Stimulated activated CD4-positive, alpha-beta T cell treated with anti-CD3 and anti-CD28 coated beads, Interleukin-4, amount 100 ng/mL, for 1 hour (primary cell): ENCODE measurements at regions not wholly inside any gene's neighbourhood (a gene's known extent, or its start where the extent isn't known, plus 50 kb on each side); places are given as distances from the start of the nearest gene placed in this dataset.
"Not testable (repeated sequence)": the region's sequence is repeated elsewhere in the genome, so short reads cannot be mapped to it uniquely, and the experiment has no call there.

Experiments
- DNase-seq: peaks from one replicate; pipeline ENCODE4 v3.0.0-alpha.2; 2020

- DNase-seq = not testable (repeated sequence)
Measured at GRCh38 chr1:120941066-120941465, 51.5 kb downstream of the PPIAL4A start.

GRCh38 chr1:120941836-120942217 is 52.3 kb downstream of the PPIAL4A start:
- DNase-seq = not testable (repeated sequence)

- peak; percentile 69 for DNase-seq
Measured at GRCh38 chr1:120942218-120942944, 52.8 kb downstream of the PPIAL4A start.

- not testable (repeated sequence) for DNase-seq
Measured at GRCh38 chr1:120942945-120943319, 53.4 kb downstream of the PPIAL4A start.

GRCh38 chr1:120944691-120945090 is 55.1 kb downstream of the PPIAL4A start:
- DNase-seq = not testable (repeated sequence)

GRCh38 chr1:120945122-120945521 is 55.6 kb downstream of the PPIAL4A start:
- not testable (repeated sequence) for DNase-seq

- DNase-seq = not testable (repeated sequence)
Measured at GRCh38 chr1:120947114-120947513, 57.5 kb downstream of the PPIAL4A start.

- not testable (repeated sequence) for DNase-seq
Measured at GRCh38 chr1:120949724-120950123, 60.2 kb downstream of the PPIAL4A start.

GRCh38 chr1:120950633-120951032 is 61.1 kb downstream of the PPIAL4A start:
- DNase-seq = not testable (repeated sequence)

GRCh38 chr1:120951100-120951499 is 61.5 kb downstream of the PPIAL4A start:
- DNase-seq = not testable (repeated sequence)

- DNase-seq = not testable (repeated sequence)
Measured at GRCh38 chr1:120952207-120952870, 62.8 kb downstream of the PPIAL4A start.

- DNase-seq = not testable (repeated sequence)
Measured at GRCh38 chr1:120952871-120953265, 63.3 kb downstream of the PPIAL4A start.

- no peak for DNase-seq
Measured at GRCh38 chr1:120954736-120955135, 65.2 kb downstream of the PPIAL4A start.

- DNase-seq = not testable (repeated sequence)
Measured at GRCh38 chr1:120955961-120956360, 66.4 kb downstream of the PPIAL4A start.

GRCh38 chr1:120966018-120966417 is 76.4 kb downstream of the PPIAL4A start:
- not testable (repeated sequence) for DNase-seq

- DNase-seq = not testable (repeated sequence)
Measured at GRCh38 chr1:120972863-120973262, 83.3 kb downstream of the PPIAL4A start.

GRCh38 chr1:120973836-120974235 is 84.3 kb downstream of the PPIAL4A start:
- not testable (repeated sequence) for DNase-seq

GRCh38 chr1:120977279-120977678 is 87.7 kb downstream of the PPIAL4A start:
- DNase-seq = not testable (repeated sequence)

GRCh38 chr1:120981489-120982094 is 92.0 kb downstream of the PPIAL4A start:
- DNase-seq = not testable (repeated sequence)

- not testable (repeated sequence) for DNase-seq
Measured at GRCh38 chr1:120994614-120995013, 105.0 kb downstream of the PPIAL4A start.

GRCh38 chr1:120995025-120995424 is 105.5 kb downstream of the PPIAL4A start:
- not testable (repeated sequence) for DNase-seq

GRCh38 chr1:121001090-121001726 is 111.6 kb downstream of the PPIAL4A start:
- not testable (repeated sequence) for DNase-seq

GRCh38 chr1:121003230-121003629 is 113.7 kb downstream of the PPIAL4A start:
- DNase-seq = not testable (repeated sequence)
